Adrenal gland (tissue), 9 donors: ENCODE measurements at regions not wholly inside any gene's neighbourhood (a gene's known extent, or its start where the extent isn't known, plus 50 kb on each side); places are given as distances from the start of the nearest gene placed in this dataset.

Source experiments
- DNase-seq, 7 donors: peaks; one replicate each; pipeline ENCODE4 v3.0.0-alpha.2; 2019 to 2020
- H3K27ac ChIP-seq, 5 donors: fragments of 200-600 bp; sonication (generic) in 4 of 5; 1 replicate in 3 of 5; 2 replicates in 2 of 5; pipeline versions ENCODE4 v1.5.1 to v1.8.0; 2016 to 2020; ENCODE audit warnings: mild to moderate bottlenecking in 1 of 5
- H3K27me3 ChIP-seq: fragments of 200-600 bp; 2 replicates; pipeline ENCODE4 v1.8.0; 2021
- H3K36me3 ChIP-seq, 2 donors: fragments of 200-600 bp; replicated peaks in 1 of 2; 1 replicate in 1 of 2; 2 replicates in 1 of 2; pipeline versions ENCODE4 v1.5.1 to v1.8.0; 2018 to 2022
- H3K4me1 ChIP-seq, 2 donors: fragments of 200-600 bp; replicated peaks in 1 of 2; 1 replicate in 1 of 2; 2 replicates in 1 of 2; pipeline versions ENCODE4 v1.5.1 to v1.8.0; 2018 to 2021
- H3K4me3 ChIP-seq, 4 donors: fragments of 200-600 bp; sonication (generic) in 3 of 4; one replicate each; pipeline ENCODE4 v1.5.1; 2016 to 2018
- H3K9me3 ChIP-seq, 3 donors: fragments of 200-600 bp; sonication (generic) in 1 of 3; replicated peaks in 1 of 3; 1 replicate in 2 of 3; 2 replicates in 1 of 3; pipeline versions ENCODE4 v1.5.1 to v1.8.0; 2016 to 2021
- CTCF ChIP-seq, 6 experiments: fragments of 450-650 bp in 4 of 6; fragments of 200-600 bp in 2 of 6; sonication (generic) in 1 of 6; IDR thresholded peaks; 1 replicate in 5 of 6; 2 replicates in 1 of 6; pipeline versions ENCODE4 v1.5.1 to v1.8.0; 2016 to 2021; ENCODE audit warnings: antibody characterized with exemption in 6 of 6, mild to moderate bottlenecking in 2 of 6, moderate library complexity in 1 of 6
- POLR2A ChIP-seq, 2 donors: fragments of 450-650 bp; IDR thresholded peaks; one replicate each; pipeline ENCODE4 v1.6.1; 2017; ENCODE audit warnings: antibody characterized with exemption in 2 of 2, mild to moderate bottlenecking in 2 of 2, moderate library complexity in 1 of 2
- WGBS, 4 donors: extraction: QIAGEN DNeasy Blood & Tissue Kit in 2 of 4; methylation state at CpG; one replicate each; pipeline versions ENCODE4 v1.1.5 to v1.1.7; 2013 to 2017; 5-methylcytosine and 5-hydroxymethylcytosine counted together
- intact Hi-C, 2 donors: fragments of 100-400 bp; cut with DNase I; formaldehyde crosslinking; loops; one replicate each; pipeline versions ENCODE4 v1.14.1 to v1.15.0; 2022 to 2023
- donor health status: healthy with polysubstance abuse.
- donor health status: Bipolar disorder and iron deficiency.
- donor health status: DM: yes; HTN: yes; CAD: no.
- donor health status: DM: no; HTN: no; CAD: no.
- donor health status: DM: no; HTN: no; CAD: no.

- H3K9me3 ChIP-seq: no peaks in the 10 kb centered on the region
Observed at GRCh38 chr1:96253246-96254035, 468.1 kb upstream of the PTBP2 start.

GRCh38 chr1:96256130-96256790, 465.3 kb upstream of the PTBP2 start:
- no peaks in the 10 kb centered on the region for H3K4me1 ChIP-seq
- H3K36me3 ChIP-seq: no peaks in the 10 kb centered on the region
- intact Hi-C loops: no loop called here
- no peaks in the 10 kb centered on the region for H3K9me3 ChIP-seq
- DNase-seq: no peak
- H3K27ac ChIP-seq: no peak overlapping the region
- no peaks in the 10 kb centered on the region for H3K27me3 ChIP-seq
- TF ChIP-seq CTCF (IDR thresholded peaks at IDR 0.05) (no peak), POLR2A (IDR thresholded peaks at IDR 0.05) (no peak)
- H3K4me3 ChIP-seq: no peak overlapping the region
- WGBS, 4 donors: 45 to 62% (median 54%) methylated on average over 3 of the region's 3 CpGs

More at GRCh38 chr1:96253246-96254035, 468.1 kb upstream of the PTBP2 start:
- no peak for TF ChIP-seq POLR2A (IDR thresholded peaks at IDR 0.05)
- no peak for TF ChIP-seq CTCF (IDR thresholded peaks at IDR 0.05)
- 66 to 79% (median 71%) methylated on average over 4 of the region's 4 CpGs for WGBS, 4 donors
- no peak for DNase-seq
- no peaks in the 10 kb centered on the region for H3K36me3 ChIP-seq
- no peak overlapping the region for H3K27ac ChIP-seq
- no peaks in the 10 kb centered on the region for H3K4me1 ChIP-seq
- intact Hi-C loops: no loop called here
- H3K27me3 ChIP-seq: no peaks in the 10 kb centered on the region
- no peak overlapping the region for H3K4me3 ChIP-seq

- H3K27ac ChIP-seq: no peak overlapping the region
- no peaks in the 10 kb centered on the region for H3K9me3 ChIP-seq
- no peaks in the 10 kb centered on the region for H3K4me1 ChIP-seq
- no peak for TF ChIP-seq POLR2A (IDR thresholded peaks at IDR 0.05)
- no peak for TF ChIP-seq CTCF (IDR thresholded peaks at IDR 0.05)
- no peaks in the 10 kb centered on the region for H3K36me3 ChIP-seq
- no peak overlapping the region for H3K4me3 ChIP-seq
- intact Hi-C loops: no loop called here
- H3K27me3 ChIP-seq: no peaks in the 10 kb centered on the region
- WGBS, 4 donors: 59 to 71% (median 66%) methylated on average over 2 of the region's 2 CpGs
- no peak for DNase-seq
Observed at GRCh38 chr1:96259399-96259798, 462.2 kb upstream of the PTBP2 start.

- no peaks in the 10 kb centered on the region for H3K36me3 ChIP-seq
- H3K9me3 ChIP-seq: no peaks in the 10 kb centered on the region
- no peak overlapping the region for H3K27ac ChIP-seq
- H3K4me3 ChIP-seq: no peak overlapping the region
- H3K27me3 ChIP-seq: no peaks in the 10 kb centered on the region
- no peak for DNase-seq
- WGBS, 4 donors: 83 to 92% (median 86%) methylated on average over 1 of the region's 1 CpG
- H3K4me1 ChIP-seq: no peaks in the 10 kb centered on the region
- intact Hi-C loops: no loop called here
- TF ChIP-seq POLR2A (IDR thresholded peaks at IDR 0.05) (no peak), CTCF (IDR thresholded peaks at IDR 0.05) (no peak)
Observed at GRCh38 chr1:96281491-96281890, 440.1 kb upstream of the PTBP2 start.
